GM12878 (cell line): ENCODE measurements at regions not wholly inside any gene's neighbourhood (a gene's known extent, or its start where the extent isn't known, plus 50 kb on each side); places are given as distances from the start of the nearest gene placed in this dataset.

ENCODE experiments used
- ATAC-seq: fragments of 200-7000 bp; cut with Tn5 transposase; 3 replicates; pipeline ENCODE4 v1.9.1; 2020; ENCODE audit warnings: mild to moderate bottlenecking, moderate library complexity
- BruUV-seq: library from RNA; stranded (reverse); fragments of 400-500 nt; replicated peaks from 2 replicates; lab custom pipeline; 2021; lab: Mats Ljungman, UMichigan
- CTCF ChIA-PET: fragments of 300-600 bp; sonication (Branson Sonifier 250); formaldehyde crosslinking; extraction: SDS; loops from one replicate; lab custom pipeline; 2021; ENCODE audit warnings: inconsistent platforms; lab: Yijun Ruan, JAX
- POLR2A ChIA-PET: fragments of 350-600 bp; formaldehyde crosslinking; extraction: SDS; loops from one replicate; lab custom pipeline; 2021; ENCODE audit warnings: inconsistent platforms; lab: Charles Lee
- RAD21 ChIA-PET: fragments of 300-600 bp; sonication (Branson Sonifier 250); formaldehyde crosslinking; loops from one replicate; lab custom pipeline; 2023; ENCODE audit warnings: antibody characterized with exemption; ENCODE audit not compliant: unreplicated experiment; lab: Charles Lee
- SMC1A ChIA-PET: fragments of 300-600 bp; sonication (Branson Sonifier 250); formaldehyde crosslinking; loops from one replicate; lab custom pipeline; 2023; ENCODE audit not compliant: unreplicated experiment, uncharacterized antibody; lab: Charles Lee
- DNase-seq: peaks from one replicate; pipeline ENCODE4 v3.0.0-alpha.2; 2011; ENCODE audit warnings: low read depth, low spot score
- FAIRE-seq: peaks from 3 replicates; lab custom pipeline; 2011; peaks lifted over from hg19 to GRCh38; lab: Jason Lieb, UNC
- H2AFZ ChIP-seq: 2 replicates; pipeline ENCODE4 v1.6.0; 2011; ENCODE audit warnings: low read depth, low read length, control low read depth; ENCODE audit not compliant: control insufficient read depth
- H3K27ac ChIP-seq: 2 replicates; pipeline ENCODE4 v1.5.1; 2011; ENCODE audit warnings: control low read depth; ENCODE audit not compliant: control insufficient read depth, insufficient read depth
- H3K27me3 ChIP-seq, 2 experiments: replicated peaks in 1 of 2; 2 replicates each; pipeline versions ENCODE4 v1.6.0 to v1.6.1; 2011; ENCODE audit warnings: low read length in 1 of 2; ENCODE audit not compliant: control insufficient read depth in 2 of 2, insufficient read depth in 2 of 2
- H3K36me3 ChIP-seq, 2 experiments: 2 replicates each; pipeline ENCODE4 v1.5.1; 2011; ENCODE audit warnings: low read length in 1 of 2; ENCODE audit not compliant: control insufficient read depth in 2 of 2, insufficient read depth in 2 of 2
- H3K4me1 ChIP-seq: 2 replicates; pipeline ENCODE4 v1.6.1; 2011; ENCODE audit warnings: mild to moderate bottlenecking, low read length, moderate library complexity, mixed read lengths; ENCODE audit not compliant: control insufficient read depth, insufficient read depth
- H3K4me2 ChIP-seq: 2 replicates; pipeline ENCODE4 v1.6.0; 2011; ENCODE audit warnings: control low read depth; ENCODE audit not compliant: control insufficient read depth, insufficient read depth
- H3K4me3 ChIP-seq: fragments of 200-600 bp; sonication (generic); 2 replicates; pipeline ENCODE4 v1.5.1; 2016
- H3K79me2 ChIP-seq: 2 replicates; pipeline ENCODE4 v1.6.0; 2011; ENCODE audit warnings: low read length; ENCODE audit not compliant: control insufficient read depth, insufficient read depth
- H3K9ac ChIP-seq: 2 replicates; pipeline ENCODE4 v1.8.0; 2011; ENCODE audit warnings: low read length, control low read depth, mixed read lengths; ENCODE audit not compliant: control insufficient read depth, insufficient read depth
- H3K9me3 ChIP-seq: replicated peaks from 3 replicates; pipeline ENCODE4 v1.5.1; 2011; ENCODE audit warnings: mild to moderate bottlenecking, low read length; ENCODE audit not compliant: control insufficient read depth, insufficient read depth
- H4K20me1 ChIP-seq: 2 replicates; pipeline ENCODE4 v1.6.0; 2011; ENCODE audit not compliant: control insufficient read depth, insufficient read depth
- ASH2L ChIP-seq: fragments of 300-600, 200-600 bp; sonication (generic); IDR thresholded peaks from 2 replicates; pipeline ENCODE4 v1.6.1; 2017; ENCODE audit warnings: low read depth, mild to moderate bottlenecking, borderline replicate concordance
- CREM ChIP-seq: IDR thresholded peaks from 2 replicates; pipeline ENCODE4 v1.6.1; 2014; ENCODE audit warnings: antibody characterized with exemption, low read depth
- EED ChIP-seq: sonication (generic); IDR thresholded peaks from 2 replicates; pipeline ENCODE4 v1.6.1; 2016; ENCODE audit warnings: antibody characterized with exemption, low read depth
- FOXK2 ChIP-seq: fragments of 450-650 bp; IDR thresholded peaks from 2 replicates; pipeline ENCODE4 v1.6.1; 2017; ENCODE audit warnings: mild to moderate bottlenecking, moderate library complexity
- GABPA ChIP-seq: IDR thresholded peaks from 2 replicates; pipeline ENCODE4 v1.6.1; 2014; ENCODE audit warnings: antibody characterized with exemption, low read depth, mild to moderate bottlenecking, inconsistent platforms
- HDAC6 ChIP-seq: fragments of 200-600 bp; sonication (generic); IDR thresholded peaks from one replicate; pipeline ENCODE4 v1.8.0; 2017; ENCODE audit warnings: antibody characterized with exemption; ENCODE audit not compliant: unreplicated experiment
- IRF4 ChIP-seq: IDR thresholded peaks from 2 replicates; pipeline ENCODE4 v1.6.1; 2011; ENCODE audit warnings: low read depth, low read length
- MTA2 ChIP-seq: fragments of 450-650 bp; IDR thresholded peaks from 2 replicates; pipeline ENCODE4 v1.6.1; 2016; ENCODE audit warnings: low read depth, mild to moderate bottlenecking, moderate library complexity
- PAX5 ChIP-seq: IDR thresholded peaks from 2 replicates; pipeline ENCODE4 v1.6.1; 2011; ENCODE audit warnings: low read depth, low read length, borderline replicate concordance
- SIN3A ChIP-seq: IDR thresholded peaks from 2 replicates; pipeline ENCODE4 v1.6.1; 2012; ENCODE audit warnings: low read depth, low read length, improper control_type of control experiment
- STAT3 ChIP-seq: IDR thresholded peaks from 2 replicates; pipeline ENCODE4 v1.6.1; 2011; ENCODE audit warnings: low read depth, low read length, improper control_type of control experiment
- USF2 ChIP-seq: IDR thresholded peaks from 2 replicates; pipeline ENCODE4 v1.6.1; 2011; ENCODE audit warnings: low read depth, low read length, improper control_type of control experiment, borderline replicate concordance
- WRNIP1 ChIP-seq: IDR thresholded peaks from 2 replicates; pipeline ENCODE4 v1.6.1; 2011; ENCODE audit warnings: low read depth, low read length, improper control_type of control experiment, borderline replicate concordance
- ZBTB33 ChIP-seq: fragments of 450-650 bp; IDR thresholded peaks from 2 replicates; pipeline ENCODE4 v1.6.1; 2017; ENCODE audit warnings: mild to moderate bottlenecking
- ZNF217 ChIP-seq: fragments of 450-650 bp; IDR thresholded peaks from 2 replicates; pipeline ENCODE4 v1.6.1; 2017; ENCODE audit warnings: antibody characterized with exemption, mild to moderate bottlenecking
- ZNF384 ChIP-seq: IDR thresholded peaks from 2 replicates; pipeline ENCODE4 v1.6.1; 2012; ENCODE audit warnings: low read depth, mild to moderate bottlenecking, low read length, improper control_type of control experiment, borderline replicate concordance
- ZNF622 ChIP-seq: fragments of 450-650 bp; IDR thresholded peaks from 2 replicates; pipeline ENCODE4 v1.6.1; 2017; ENCODE audit warnings: mild to moderate bottlenecking, inconsistent platforms
- WGBS: methylation state at CpG from one replicate; pipeline ENCODE4 v1.1.6; 2016; ENCODE audit warnings: low lambda C conversion rate; ENCODE audit not compliant: insufficient replicate concordance, insufficient coverage; ENCODE audit errors: missing lambda C conversion rate; 5-methylcytosine and 5-hydroxymethylcytosine counted together
- in situ Hi-C: fragments of 300-500 bp; cut with MboI; formaldehyde crosslinking; loops from 9 replicates; pipeline ENCODE4 v1.14.3; 2018; ENCODE audit warnings: mixed read lengths
- intact Hi-C: fragments of 100-400 bp; cut with micrococcal nuclease; formaldehyde crosslinking; loops from one replicate; pipeline ENCODE4 v1.14.2; 2022; ENCODE audit not compliant: unreplicated experiment

GRCh38 chr9:38176251-38176650 lies 107.2 kb upstream of the SHB start:
- no peak overlapping the region for H3K27ac ChIP-seq
- no peak for ATAC-seq
- H4K20me1 ChIP-seq: no peaks in the 10 kb centered on the region
- H3K9ac ChIP-seq: no peak overlapping the region
- ChIA-PET SMC1A (interaction anchor here (1.1 to 12.9 kb wide), 9 partner anchors 10 to 87 kb away, joined by 4 to 112 read pairs (median 5); no protein-coding TSS in a partner anchor), CTCF (interaction anchor here (0.6 to 1.4 kb wide), 5 partner anchors 11 to 123 kb away, joined by 3 to 4 read pairs (median 3); no protein-coding TSS in a partner anchor), POLR2A (interaction anchor here (1.0 to 1.5 kb wide), 2 partner anchors 11 to 19 kb away, joined by 3 to 4 read pairs; no protein-coding TSS in a partner anchor)
- no TSS peak for BruUV-seq
- H2AFZ ChIP-seq: no peak overlapping the region
- in situ Hi-C loops: no loop called here
- peaks cover 5% of the 10 kb centered on the region for H3K4me1 ChIP-seq
- no peak for FAIRE-seq
- H3K9me3 ChIP-seq: peaks cover 3% of the 10 kb centered on the region; the same call in 1 of the 3 replicates
- H3K27me3 ChIP-seq: no peaks in the 10 kb centered on the region
- 5% methylated on average over 1 of the region's 1 CpG for WGBS
- no peak for DNase-seq
- TF ChIP-seq ZNF217 (no peak), STAT3 (no peak), FOXK2 (no peak), USF2 (no peak), ASH2L (no peak), ZNF622 (no peak), CREM (no peak), WRNIP1 (no peak), PAX5 (no peak), IRF4 (no peak), GABPA (no peak), MTA2 (no peak), SIN3A (no peak), ZNF384 (no peak), ZBTB33 (no peak), EED (no peak), HDAC6 (no peak)
- TF ChIP-seq, all 136 proteins: peak for 0
- H3K4me2 ChIP-seq: no peak overlapping the region
- H3K79me2 ChIP-seq: no peaks in the 10 kb centered on the region
- intact Hi-C loops: no loop called here
- H3K36me3 ChIP-seq: no peaks in the 10 kb centered on the region
- no peak overlapping the region for H3K4me3 ChIP-seq
- RAD21 ChIA-PET: interaction anchor here (0.7 to 1.1 kb wide), 2 partner anchors 34 to 50 kb away, joined by 3 to 4 read pairs; no protein-coding TSS in a partner anchor
